ENCODE measurements at regions not wholly inside any gene's neighbourhood (a gene's known extent, or its start where the extent isn't known, plus 50 kb on each side); places are given as distances from the start of the nearest gene placed in this dataset.

DNA sequence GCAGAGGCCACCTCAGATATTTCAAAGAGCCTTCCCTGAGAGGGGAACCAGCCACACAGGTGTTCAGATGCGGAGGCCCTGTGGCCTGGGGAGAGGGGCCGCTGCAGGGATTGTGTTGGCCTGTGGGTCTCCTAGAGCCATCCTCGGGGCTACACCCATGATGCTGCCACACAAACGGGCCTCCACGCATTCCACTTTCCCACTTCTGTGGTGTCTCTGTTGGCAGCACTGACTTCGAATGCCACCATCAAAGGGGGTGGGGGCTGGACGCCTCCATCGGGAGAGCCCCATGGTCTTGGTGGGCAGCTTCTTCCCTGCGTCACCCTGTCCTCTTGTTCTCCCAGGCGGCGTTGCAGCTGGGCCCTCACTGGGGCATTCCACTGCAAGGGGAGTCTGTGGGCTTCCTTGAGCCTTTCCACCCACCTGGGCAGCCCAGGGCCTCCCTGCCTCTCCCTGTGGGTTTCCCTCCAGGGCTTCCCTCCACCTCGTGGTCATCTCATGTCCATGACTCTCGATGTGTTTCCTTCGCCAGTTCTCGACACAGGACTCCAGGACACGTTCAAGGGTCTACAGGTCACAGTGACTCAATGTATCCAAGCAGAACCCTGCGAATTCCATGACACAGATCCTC lies 145.5 kb downstream of the ERMARD start:
- Histone ChIP-seq H4K91ac (ENCODE audit: low read length) (no peak overlapping the region), H3K18ac (ENCODE audit: low read depth in 1 of 2, low read length in 2 of 2) (no peak overlapping the region), H3K9ac (ENCODE audit: low read length) (no peak overlapping the region), H2BK5ac (ENCODE audit: low read depth, low read length, poor library complexity, severe bottlenecking) (no peak overlapping the region), H2BK15ac (ENCODE audit: low read depth, poor library complexity, severe bottlenecking) (no peak overlapping the region), H3K14ac (ENCODE audit: low read length in 2 of 2) (no peak overlapping the region), H3K27ac (ENCODE audit: low read length, poor library complexity, severe bottlenecking) (no peak overlapping the region), H3K27me3 (ENCODE audit: control insufficient read depth in 1 of 2, insufficient read depth in 1 of 2, low read length in 2 of 2) (no peaks in the 10 kb centered on the region), H3K4me3 (ENCODE audit: insufficient read depth in 1 of 2, low read depth in 1 of 2, low read length in 2 of 2) (no peak overlapping the region), H2AK5ac (ENCODE audit: low read length, severe bottlenecking) (no peak overlapping the region), H3K9me3 (ENCODE audit: control insufficient read depth, low read length) (peaks cover 3% of the 10 kb centered on the region), H3K36me3 (ENCODE audit: control insufficient read depth in 1 of 2, insufficient read depth in 2 of 2, low read depth in 1 of 2, low read length in 2 of 2) (no peaks in the 10 kb centered on the region), H3K4ac (ENCODE audit: low read depth in 1 of 2, low read length in 2 of 2) (no peak overlapping the region), H2BK120ac (ENCODE audit: low read depth, low read length) (no peak overlapping the region), H3K4me1 (ENCODE audit: control insufficient read depth, insufficient read depth, low read depth, low read length) (no peaks in the 10 kb centered on the region), H4K8ac (ENCODE audit: low read length) (no peak overlapping the region), H3K23ac (ENCODE audit: low read length in 2 of 2) (no peak overlapping the region), H2AFZ (ENCODE audit: low read depth, low read length) (no peak overlapping the region), H3K79me1 (replicated peaks; ENCODE audit: low read length, poor library complexity, severe bottlenecking) (no peaks in the 10 kb centered on the region), H2BK12ac (ENCODE audit: low read length in 2 of 2) (no peak overlapping the region), H3K4me2 (ENCODE audit: low read length, poor library complexity, severe bottlenecking) (no peak overlapping the region)
- DNase-seq: no peak
- WGBS: 82% methylated on average over 17 of the region's 17 CpGs

DNA sequence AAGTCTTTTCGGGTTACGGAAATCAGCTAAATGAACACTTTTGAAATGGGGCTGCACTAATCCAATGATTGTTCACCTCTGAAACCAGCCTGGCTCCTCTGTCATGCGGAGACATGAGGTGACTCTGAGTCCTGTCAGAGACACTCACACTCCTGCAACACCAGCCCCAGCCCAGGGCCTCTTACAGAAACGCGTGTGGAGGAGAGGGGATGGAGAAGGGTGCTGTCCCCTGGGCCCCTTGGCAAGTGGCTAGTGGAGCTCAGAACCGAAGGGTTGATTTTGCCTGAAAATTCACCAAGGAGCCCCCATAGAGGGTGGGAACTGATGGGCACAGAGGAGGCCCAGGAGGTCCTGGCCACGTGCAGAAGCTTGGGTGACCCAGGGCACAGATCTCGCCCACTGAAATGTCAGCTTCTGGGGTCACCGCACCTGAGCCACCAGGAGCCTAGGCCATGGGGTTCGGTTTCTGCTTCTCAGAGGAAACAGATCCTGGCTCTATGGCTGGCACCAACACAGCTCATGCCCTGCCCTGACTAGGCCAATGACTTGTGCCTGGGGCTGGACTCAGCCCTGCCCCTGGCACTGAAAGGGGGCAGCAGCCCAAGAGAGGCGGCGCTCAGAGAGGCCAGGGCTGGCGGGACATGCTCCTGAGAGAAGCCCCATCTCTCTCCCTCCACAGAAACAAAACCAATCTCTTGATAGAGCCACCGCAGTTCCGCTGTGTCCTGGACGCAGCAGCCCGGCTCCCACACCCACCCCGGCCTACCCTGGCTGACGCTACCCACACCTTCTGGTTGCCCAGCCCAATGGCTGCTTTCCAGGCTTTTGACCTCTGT lies 144.7 kb downstream of the ERMARD start:
- Histone ChIP-seq H3K9me3 (ENCODE audit: control insufficient read depth, low read length) (peaks cover 11% of the 10 kb centered on the region), H2AK5ac (ENCODE audit: low read length, severe bottlenecking) (no peak overlapping the region), H2BK120ac (ENCODE audit: low read depth, low read length) (no peak overlapping the region), H3K79me1 (replicated peaks; ENCODE audit: low read length, poor library complexity, severe bottlenecking) (no peaks in the 10 kb centered on the region), H2BK15ac (ENCODE audit: low read depth, poor library complexity, severe bottlenecking) (no peak overlapping the region), H2BK5ac (ENCODE audit: low read depth, low read length, poor library complexity, severe bottlenecking) (no peak overlapping the region), H3K4me3 (ENCODE audit: insufficient read depth in 1 of 2, low read depth in 1 of 2, low read length in 2 of 2) (no peak overlapping the region), H3K14ac (ENCODE audit: low read length in 2 of 2) (no peak overlapping the region), H2BK12ac (ENCODE audit: low read length in 2 of 2) (no peak overlapping the region), H3K27me3 (ENCODE audit: control insufficient read depth in 1 of 2, insufficient read depth in 1 of 2, low read length in 2 of 2) (no peaks in the 10 kb centered on the region), H3K9ac (ENCODE audit: low read length) (no peak overlapping the region), H3K18ac (ENCODE audit: low read depth in 1 of 2, low read length in 2 of 2) (no peak overlapping the region), H3K36me3 (ENCODE audit: control insufficient read depth in 1 of 2, insufficient read depth in 2 of 2, low read depth in 1 of 2, low read length in 2 of 2) (no peaks in the 10 kb centered on the region), H2AFZ (ENCODE audit: low read depth, low read length) (no peak overlapping the region), H3K4me1 (ENCODE audit: control insufficient read depth, insufficient read depth, low read depth, low read length) (no peaks in the 10 kb centered on the region), H3K23ac (ENCODE audit: low read length in 2 of 2) (no peak overlapping the region), H3K4me2 (ENCODE audit: low read length, poor library complexity, severe bottlenecking) (no peak overlapping the region), H3K27ac (ENCODE audit: low read length, poor library complexity, severe bottlenecking) (no peak overlapping the region), H3K4ac (ENCODE audit: low read depth in 1 of 2, low read length in 2 of 2) (no peak overlapping the region), H4K8ac (ENCODE audit: low read length) (no peak overlapping the region), H4K91ac (ENCODE audit: low read length) (no peak overlapping the region)
- WGBS: 88% methylated on average over 19 of the region's 19 CpGs
- no peak for DNase-seq

DNA sequence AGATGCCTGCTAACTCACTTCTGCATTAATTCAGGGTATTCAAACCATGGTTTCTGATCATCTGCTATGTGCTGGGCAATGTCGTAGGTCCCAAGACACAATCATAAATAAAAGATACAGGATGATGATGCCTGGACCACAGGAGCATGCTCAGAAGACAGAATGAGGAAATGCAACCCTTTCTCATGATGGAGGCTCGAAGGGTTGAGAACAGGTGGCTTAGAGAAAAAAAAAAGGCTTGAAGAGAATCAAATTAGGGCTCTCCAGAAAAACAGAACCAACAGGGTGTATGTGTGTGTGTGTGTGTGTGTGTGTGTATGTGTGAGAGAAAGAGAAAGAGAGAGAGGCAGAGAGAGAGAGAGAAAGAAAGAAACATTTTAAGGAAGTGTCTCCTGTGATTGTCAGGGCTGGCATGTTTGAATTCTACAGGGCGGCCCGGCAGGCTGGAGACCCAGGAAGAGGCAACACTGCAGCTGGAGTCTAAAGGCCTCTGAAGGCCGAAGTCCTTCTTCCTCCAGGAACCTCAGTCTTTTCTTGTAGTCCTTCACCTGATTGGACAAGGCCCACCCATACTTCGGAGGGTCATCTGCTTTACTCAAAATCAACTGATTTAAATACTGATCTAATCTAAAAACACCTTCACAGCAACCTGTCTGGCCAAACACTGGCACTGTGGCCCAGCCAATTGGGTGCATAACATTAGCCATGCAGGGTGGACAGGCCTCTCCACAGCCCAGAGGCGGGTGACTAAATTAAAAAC lies 143.8 kb downstream of the ERMARD start:
- Histone ChIP-seq H2BK12ac (ENCODE audit: low read length in 2 of 2) (no peak overlapping the region), H3K4me1 (ENCODE audit: control insufficient read depth, insufficient read depth, low read depth, low read length) (no peaks in the 10 kb centered on the region), H3K14ac (ENCODE audit: low read length in 2 of 2) (no peak overlapping the region), H3K18ac (ENCODE audit: low read depth in 1 of 2, low read length in 2 of 2) (no peak overlapping the region), H3K4me2 (ENCODE audit: low read length, poor library complexity, severe bottlenecking) (no peak overlapping the region), H2BK5ac (ENCODE audit: low read depth, low read length, poor library complexity, severe bottlenecking) (no peak overlapping the region), H3K79me1 (replicated peaks; ENCODE audit: low read length, poor library complexity, severe bottlenecking) (no peaks in the 10 kb centered on the region), H3K36me3 (ENCODE audit: control insufficient read depth in 1 of 2, insufficient read depth in 2 of 2, low read depth in 1 of 2, low read length in 2 of 2) (no peaks in the 10 kb centered on the region), H4K8ac (ENCODE audit: low read length) (no peak overlapping the region), H3K4ac (ENCODE audit: low read depth in 1 of 2, low read length in 2 of 2) (no peak overlapping the region), H3K27ac (ENCODE audit: low read length, poor library complexity, severe bottlenecking) (no peak overlapping the region), H3K23ac (ENCODE audit: low read length in 2 of 2) (no peak overlapping the region), H3K9ac (ENCODE audit: low read length) (no peak overlapping the region), H2BK120ac (ENCODE audit: low read depth, low read length) (no peak overlapping the region), H4K91ac (ENCODE audit: low read length) (no peak overlapping the region), H3K9me3 (ENCODE audit: control insufficient read depth, low read length) (peaks cover 14% of the 10 kb centered on the region), H2BK15ac (ENCODE audit: low read depth, poor library complexity, severe bottlenecking) (no peak overlapping the region), H2AK5ac (ENCODE audit: low read length, severe bottlenecking) (no peak overlapping the region), H2AFZ (ENCODE audit: low read depth, low read length) (no peak overlapping the region), H3K4me3 (ENCODE audit: insufficient read depth in 1 of 2, low read depth in 1 of 2, low read length in 2 of 2) (no peak overlapping the region), H3K27me3 (ENCODE audit: control insufficient read depth in 1 of 2, insufficient read depth in 1 of 2, low read length in 2 of 2) (no peaks in the 10 kb centered on the region)
- DNase-seq: no peak
- WGBS: 75% methylated on average over 7 of the region's 7 CpGs

DNA sequence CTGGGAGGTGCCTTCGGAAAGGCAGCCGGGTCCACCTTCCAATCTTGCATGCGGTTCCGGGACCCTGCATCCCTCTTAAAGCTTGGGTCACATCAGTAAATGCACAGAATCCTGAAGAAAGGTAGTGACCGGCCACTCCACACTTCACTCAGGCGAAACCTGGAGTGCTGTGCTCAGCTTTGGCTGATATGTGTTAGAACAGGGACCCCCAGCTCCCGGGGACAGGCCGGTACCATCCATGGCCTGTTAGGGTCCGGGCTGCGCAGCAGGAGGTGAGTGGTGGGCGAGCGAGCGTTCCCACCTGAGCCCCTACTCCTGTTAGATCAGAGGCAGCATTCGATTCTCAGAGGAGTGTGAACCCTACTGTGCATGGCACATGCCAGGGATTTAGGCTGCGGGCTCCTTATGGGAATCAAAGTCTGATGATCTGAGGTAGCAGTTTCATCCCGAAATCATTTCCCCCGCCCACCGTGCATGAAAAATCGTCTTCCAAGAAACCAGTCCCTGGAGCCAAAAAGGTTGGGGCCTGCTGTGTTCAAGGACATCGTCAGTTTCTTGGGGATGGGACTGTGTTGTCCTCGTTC lies 143.0 kb downstream of the ERMARD start:
- Histone ChIP-seq H3K9ac (ENCODE audit: low read length) (no peak overlapping the region), H2BK12ac (ENCODE audit: low read length in 2 of 2) (no peak overlapping the region), H4K8ac (ENCODE audit: low read length) (no peak overlapping the region), H3K36me3 (ENCODE audit: control insufficient read depth in 1 of 2, insufficient read depth in 2 of 2, low read depth in 1 of 2, low read length in 2 of 2) (no peaks in the 10 kb centered on the region), H2AFZ (ENCODE audit: low read depth, low read length) (no peak overlapping the region), H3K4me1 (ENCODE audit: control insufficient read depth, insufficient read depth, low read depth, low read length) (no peaks in the 10 kb centered on the region), H3K23ac (ENCODE audit: low read length in 2 of 2) (no peak overlapping the region), H3K9me3 (ENCODE audit: control insufficient read depth, low read length) (peaks cover 14% of the 10 kb centered on the region), H3K27me3 (ENCODE audit: control insufficient read depth in 1 of 2, insufficient read depth in 1 of 2, low read length in 2 of 2) (peaks cover 0 to 6% of the 10 kb centered on the region in 2 experiments), H2BK15ac (ENCODE audit: low read depth, poor library complexity, severe bottlenecking) (no peak overlapping the region), H2BK120ac (ENCODE audit: low read depth, low read length) (no peak overlapping the region), H3K27ac (ENCODE audit: low read length, poor library complexity, severe bottlenecking) (no peak overlapping the region), H2BK5ac (ENCODE audit: low read depth, low read length, poor library complexity, severe bottlenecking) (no peak overlapping the region), H3K18ac (ENCODE audit: low read depth in 1 of 2, low read length in 2 of 2) (no peak overlapping the region), H3K4ac (ENCODE audit: low read depth in 1 of 2, low read length in 2 of 2) (no peak overlapping the region), H3K14ac (ENCODE audit: low read length in 2 of 2) (no peak overlapping the region), H2AK5ac (ENCODE audit: low read length, severe bottlenecking) (no peak overlapping the region), H4K91ac (ENCODE audit: low read length) (no peak overlapping the region), H3K4me2 (ENCODE audit: low read length, poor library complexity, severe bottlenecking) (no peak overlapping the region), H3K4me3 (ENCODE audit: insufficient read depth in 1 of 2, low read depth in 1 of 2, low read length in 2 of 2) (no peak overlapping the region), H3K79me1 (replicated peaks; ENCODE audit: low read length, poor library complexity, severe bottlenecking) (no peaks in the 10 kb centered on the region)
- 86% methylated on average over 21 of the region's 21 CpGs for WGBS
- no peak for DNase-seq

Data from mesenchymal stem cell (in vitro differentiated cells and primary cell).